GM12865 (cell line): ENCODE measurements at regions not wholly inside any gene's neighbourhood (a gene's known extent, or its start where the extent isn't known, plus 50 kb on each side); places are given as distances from the start of the nearest gene placed in this dataset.

Experiments used
- DNase-seq: peaks from one replicate; pipeline ENCODE4 v3.0.0; 2010; ENCODE audit warnings: low read depth
- H3K4me3 ChIP-seq: 2 replicates; pipeline ENCODE4 v1.5.1; 2011; ENCODE audit warnings: mild to moderate bottlenecking, low read depth, low read length, control low read depth
- CTCF ChIP-seq: IDR thresholded peaks from 2 replicates; pipeline ENCODE4 v1.5.1; 2011; ENCODE audit warnings: low read length, control low read depth, low read depth, inconsistent platforms; ENCODE audit not compliant: insufficient read depth; ENCODE audit errors: missing control alignments

GRCh38 chr5:171728686-171729085 lies 56.9 kb upstream of the SMIM23 start:
- no peak overlapping the region for H3K4me3 ChIP-seq
- TF ChIP-seq CTCF = no peak
- DNase-seq = no peak
